H1 (cell line): ENCODE measurements at regions not wholly inside any gene's neighbourhood (a gene's known extent, or its start where the extent isn't known, plus 50 kb on each side); places are given as distances from the start of the nearest gene placed in this dataset.

Experiments used
- CTCF ChIA-PET: fragments of 300-600 bp; sonication (Branson Sonifier 250); formaldehyde crosslinking; loops from one replicate; lab custom pipeline; 2021; ENCODE audit not compliant: partially characterized antibody; lab: Charles Lee
- POLR2A ChIA-PET: fragments of 300-600 bp; sonication (Branson Sonifier 250); formaldehyde crosslinking; loops from one replicate; lab custom pipeline; 2021; ENCODE audit warnings: inconsistent platforms; ENCODE audit not compliant: partially characterized antibody; lab: Charles Lee
- DNase-seq, 2 experiments: peaks; one replicate each; pipeline versions ENCODE4 v3.0.0 to v3.0.0-alpha.2; 2010 to 2022; ENCODE audit warnings: low spot score in 2 of 2, low read depth in 1 of 2, mixed read lengths in 1 of 2
- FAIRE-seq: peaks from 2 replicates; lab custom pipeline; 2011; peaks lifted over from hg19 to GRCh38; lab: Jason Lieb, UNC
- H2AFZ ChIP-seq: 2 replicates; pipeline ENCODE4 v1.8.1; 2012; ENCODE audit warnings: low read length, inconsistent platforms
- H2AK5ac ChIP-seq: 2 replicates; pipeline ENCODE4 v1.6.1; 2013; ENCODE audit warnings: low read depth, low read length
- H2BK120ac ChIP-seq: replicated peaks from 2 replicates; pipeline ENCODE3; 2013; ENCODE audit warnings: low read depth, low read length, inconsistent platforms
- H2BK12ac ChIP-seq: 2 replicates; pipeline ENCODE4 v1.6.1; 2013; ENCODE audit warnings: low read depth, low read length
- H2BK15ac ChIP-seq: 2 replicates; pipeline ENCODE4 v1.6.1; 2013; ENCODE audit warnings: low read length
- H2BK20ac ChIP-seq: 2 replicates; pipeline ENCODE4 v1.6.1; 2013; ENCODE audit warnings: low read length
- H2BK5ac ChIP-seq: 2 replicates; pipeline ENCODE4 v1.6.1; 2013; ENCODE audit warnings: low read depth, low read length
- H3K14ac ChIP-seq: 2 replicates; pipeline ENCODE4 v1.6.1; 2013; ENCODE audit warnings: inconsistent platforms; ENCODE audit not compliant: insufficient read length
- H3K18ac ChIP-seq: 2 replicates; pipeline ENCODE4 v1.6.1; 2013; ENCODE audit warnings: low read length; ENCODE audit errors: extremely low read depth
- H3K23ac ChIP-seq: 2 replicates; pipeline ENCODE4 v1.6.1; 2013; ENCODE audit warnings: inconsistent platforms; ENCODE audit not compliant: insufficient read length
- H3K23me2 ChIP-seq: 2 replicates; pipeline ENCODE4 v1.6.1; 2013; ENCODE audit warnings: low read depth, low read length
- H3K27ac ChIP-seq: 2 replicates; pipeline ENCODE4 v1.6.1; 2011; ENCODE audit warnings: low read depth, low read length, inconsistent platforms
- H3K27me3 ChIP-seq, 4 experiments: replicated peaks in 1 of 4; 1 replicate in 1 of 4; 2 replicates in 3 of 4; pipeline versions ENCODE4 v1.6.1 to v1.8.1; 2011 to 2013; ENCODE audit warnings: low read length in 3 of 4, mild to moderate bottlenecking in 3 of 4, inconsistent platforms in 2 of 4, mixed read lengths in 2 of 4, moderate library complexity in 1 of 4; ENCODE audit not compliant: control insufficient read depth in 3 of 4, insufficient read depth in 3 of 4; ENCODE audit errors: extremely low read depth in 1 of 4
- H3K36me3 ChIP-seq, 4 experiments: 2 replicates each; pipeline versions ENCODE4 v1.6.1 to v1.8.1; 2011 to 2013; ENCODE audit warnings: mild to moderate bottlenecking in 4 of 4, low read length in 3 of 4, moderate library complexity in 2 of 4, control low read depth in 1 of 4, inconsistent platforms in 1 of 4; ENCODE audit not compliant: insufficient read depth in 4 of 4, control insufficient read depth in 2 of 4
- H3K4ac ChIP-seq: replicated peaks from 2 replicates; pipeline ENCODE3; 2013; ENCODE audit warnings: low read length, low read depth, mixed read lengths, inconsistent platforms; ENCODE audit not compliant: insufficient read length
- H3K4me1 ChIP-seq, 4 experiments: replicated peaks in 1 of 4; 1 replicate in 1 of 4; 2 replicates in 3 of 4; pipeline versions ENCODE4 v1.6.1 to v1.8.1; 2011 to 2013; ENCODE audit warnings: low read length in 3 of 4, inconsistent platforms in 2 of 4, mixed read lengths in 1 of 4; ENCODE audit not compliant: insufficient read depth in 4 of 4, control insufficient read depth in 3 of 4
- H3K4me2 ChIP-seq, 2 experiments: 2 replicates each; pipeline versions ENCODE4 v1.6.1 to v1.8.1; 2011 to 2013; ENCODE audit warnings: low read depth in 2 of 2, low read length in 2 of 2, control low read depth in 1 of 2, inconsistent platforms in 1 of 2, mild to moderate bottlenecking in 1 of 2; ENCODE audit not compliant: insufficient read depth in 1 of 2
- H3K4me3 ChIP-seq, 4 experiments: fragments of 200-600, 300-600 bp in 1 of 4; sonication (generic), shearing (Covaris generic), sonication (Bioruptor Twin) in 1 of 4; 2 replicates each; pipeline versions ENCODE4 v1.5.1 to v1.8.1; 2011 to 2016; ENCODE audit warnings: low read length in 4 of 4, low read depth in 3 of 4, control low read depth in 2 of 4, inconsistent platforms in 2 of 4, mild to moderate bottlenecking in 2 of 4, mixed read lengths in 1 of 4, moderate library complexity in 1 of 4; ENCODE audit not compliant: insufficient read depth in 2 of 4; ENCODE audit errors: extremely low read depth in 1 of 4
- H3K56ac ChIP-seq: replicated peaks from 2 replicates; pipeline ENCODE3; 2013; ENCODE audit warnings: low read depth, mild to moderate bottlenecking, mixed read lengths, low read length, inconsistent platforms; ENCODE audit not compliant: insufficient read length
- H3K79me1 ChIP-seq: 2 replicates; pipeline ENCODE4 v1.6.1; 2013; ENCODE audit warnings: low read depth, low read length, control low read depth
- H3K79me2 ChIP-seq, 2 experiments: 2 replicates each; pipeline versions ENCODE4 v1.6.1 to v1.8.1; 2012 to 2013; ENCODE audit warnings: low read length in 2 of 2, mild to moderate bottlenecking in 2 of 2, inconsistent platforms in 1 of 2; ENCODE audit not compliant: insufficient read depth in 2 of 2, control insufficient read depth in 1 of 2
- H3K9ac ChIP-seq, 4 experiments: replicated peaks in 1 of 4; 1 replicate in 1 of 4; 2 replicates in 3 of 4; pipeline versions ENCODE4 v1.6.1 to v1.8.1; 2011 to 2013; ENCODE audit warnings: low read depth in 3 of 4, low read length in 3 of 4, control low read depth in 2 of 4, mild to moderate bottlenecking in 2 of 4, moderate library complexity in 2 of 4, inconsistent platforms in 1 of 4; ENCODE audit errors: extremely low read depth in 1 of 4
- H3K9me3 ChIP-seq, 2 experiments: 2 replicates each; pipeline versions ENCODE4 v1.6.1 to v1.8.1; 2012 to 2013; ENCODE audit warnings: mild to moderate bottlenecking in 2 of 2, moderate library complexity in 2 of 2, control low read depth in 1 of 2, inconsistent platforms in 1 of 2, low read depth in 1 of 2, low read length in 1 of 2, mixed read lengths in 1 of 2; ENCODE audit not compliant: insufficient read depth in 2 of 2
- H4K20me1 ChIP-seq, 2 experiments: replicated peaks in 1 of 2; 2 replicates each; pipeline versions ENCODE3 to v1.8.1; 2011 to 2013; ENCODE audit warnings: inconsistent platforms in 2 of 2, low read length in 2 of 2, mild to moderate bottlenecking in 1 of 2; ENCODE audit not compliant: insufficient read depth in 2 of 2, control insufficient read depth in 1 of 2
- H4K5ac ChIP-seq: 2 replicates; pipeline ENCODE4 v1.6.1; 2013; ENCODE audit warnings: low read length, low read depth, mixed read lengths, inconsistent platforms; ENCODE audit not compliant: insufficient read length
- H4K8ac ChIP-seq: 2 replicates; pipeline ENCODE4 v1.8.0; 2013; ENCODE audit warnings: mild to moderate bottlenecking, moderate library complexity, low read length, inconsistent platforms; ENCODE audit not compliant: insufficient read depth; ENCODE audit errors: extremely low read depth
- H4K91ac ChIP-seq: replicated peaks from 2 replicates; pipeline ENCODE3; 2013; ENCODE audit warnings: low read length, mixed read lengths, inconsistent platforms; ENCODE audit not compliant: insufficient read length
- ASH2L ChIP-seq: fragments of 200-600, 300-600 bp; sonication (generic); IDR thresholded peaks from one replicate; pipeline ENCODE4 v1.7.1; 2017; ENCODE audit warnings: low read length
- ATF3 ChIP-seq: IDR thresholded peaks from 2 replicates; pipeline ENCODE4 v1.6.1; 2011; ENCODE audit warnings: low read depth, mild to moderate bottlenecking, low read length; ENCODE audit not compliant: insufficient read depth
- CBX8 ChIP-seq: fragments of 300-800, 300-1000 bp; sonication (generic); IDR thresholded peaks from 2 replicates; pipeline ENCODE4 v1.7.1; 2016; ENCODE audit warnings: low read depth, low read length, borderline replicate concordance
- E2F6 ChIP-seq: IDR thresholded peaks from 2 replicates; pipeline ENCODE4 v1.6.1; 2012; ENCODE audit warnings: inconsistent platforms
- EP300 ChIP-seq, 2 experiments: IDR thresholded peaks; 1 replicate in 1 of 2; 2 replicates in 1 of 2; pipeline ENCODE4 v1.6.1; 2011 to 2012; ENCODE audit warnings: low read depth in 2 of 2, low read length in 2 of 2, mild to moderate bottlenecking in 2 of 2, borderline replicate concordance in 1 of 2, inconsistent platforms in 1 of 2, moderate library complexity in 1 of 2
- GTF2F1 ChIP-seq: IDR thresholded peaks from 2 replicates; pipeline ENCODE4 v1.6.1; 2012; ENCODE audit warnings: low read depth, low read length, improper control_type of control experiment, borderline replicate concordance
- HDAC2 ChIP-seq, 2 experiments: fragments of 300-600 bp in 1 of 2; sonication (generic) in 1 of 2; IDR thresholded peaks; 2 replicates each; pipeline ENCODE4 v1.6.1; 2011 to 2012; ENCODE audit warnings: low read depth in 2 of 2, low read length in 2 of 2, mild to moderate bottlenecking in 2 of 2, moderate library complexity in 2 of 2, borderline replicate concordance in 1 of 2, inconsistent platforms in 1 of 2
- KDM5A ChIP-seq: fragments of 200-600 bp; IDR thresholded peaks from 2 replicates; pipeline ENCODE4 v1.7.1; 2012; ENCODE audit warnings: mild to moderate bottlenecking, low read length, inconsistent platforms, mixed read lengths
- NRF1 ChIP-seq: IDR thresholded peaks from 2 replicates; pipeline ENCODE4 v1.6.1; 2011; ENCODE audit warnings: mild to moderate bottlenecking, low read depth, low read length, improper control_type of control experiment
- POU5F1 ChIP-seq: IDR thresholded peaks from 2 replicates; pipeline ENCODE4 v1.6.1; 2011; ENCODE audit warnings: low read depth, mild to moderate bottlenecking, low read length, moderate library complexity
- RXRA ChIP-seq: IDR thresholded peaks from 2 replicates; pipeline ENCODE4 v1.6.1; 2011; ENCODE audit warnings: low read depth, mild to moderate bottlenecking, low read length, moderate library complexity; ENCODE audit not compliant: insufficient read depth
- YY1 ChIP-seq: IDR thresholded peaks from 2 replicates; pipeline ENCODE4 v1.6.1; 2011; ENCODE audit warnings: low read depth, mild to moderate bottlenecking, low read length
- WGBS, 2 experiments: shearing (Covaris generic) in 1 of 2; methylation state at CpG; one replicate each; pipeline versions ENCODE4 v1.1.6 to v1.1.7; 2013 to 2015; ENCODE audit warnings: low lambda C conversion rate in 2 of 2, mixed read lengths in 2 of 2, inconsistent platforms in 1 of 2, low coverage in 1 of 2, missing lambda C conversion rate in 1 of 2; ENCODE audit not compliant: insufficient replicate concordance in 2 of 2, insufficient coverage in 1 of 2, insufficient read length in 1 of 2; ENCODE audit errors: extremely low coverage in 1 of 2, missing lambda C conversion rate in 1 of 2; 5-methylcytosine and 5-hydroxymethylcytosine counted together

DNA sequence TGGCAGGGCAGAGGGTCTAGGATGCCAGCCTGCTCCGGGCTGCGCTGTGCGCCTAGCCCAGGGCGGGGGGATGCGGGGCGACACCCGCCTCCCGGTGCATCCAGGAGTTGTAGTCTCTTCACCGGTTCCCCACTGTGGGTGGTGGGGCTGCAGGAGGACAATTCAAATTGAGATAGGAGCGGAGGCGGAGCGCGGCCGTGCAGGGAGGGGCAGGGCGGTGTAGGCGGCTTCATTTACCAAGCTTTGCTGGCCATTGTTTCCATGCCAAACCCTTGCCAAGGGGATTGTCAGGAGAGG is 2047.4 kb downstream of the TP53TG3F start:
- Histone ChIP-seq H2AK5ac (no peak overlapping the region), H3K14ac (no peak overlapping the region), H3K4ac (no peak overlapping the region), H4K20me1 (no peaks in the 10 kb centered on the region), H3K27me3 (no peaks in the 10 kb centered on the region), H2BK20ac (no peak overlapping the region), H4K5ac (no peak overlapping the region), H3K18ac (no peak overlapping the region), H3K9me3 (peaks cover 46 to 71% of the 10 kb centered on the region in 2 experiments), H3K4me1 (no peaks in the 10 kb centered on the region), H3K27ac (no peak overlapping the region), H3K4me3 (no peak overlapping the region), H3K79me1 (no peaks in the 10 kb centered on the region), H3K9ac (no peak overlapping the region), H2AFZ (no peak overlapping the region), H2BK120ac (no peak overlapping the region), H3K56ac (no peak overlapping the region), H3K23me2 (no peaks in the 10 kb centered on the region), H2BK15ac (no peak overlapping the region), H2BK5ac (no peak overlapping the region), H3K36me3 (no peaks in the 10 kb centered on the region; a peak in 1 of 8 replicates), H4K8ac (no peak overlapping the region), H3K4me2 (no peak overlapping the region), H2BK12ac (no peak overlapping the region)
- ChIA-PET POLR2A (no interaction called here), CTCF (no interaction called here)
- 95% methylated on average over 11 of the region's 16 CpGs; no CpG with 5 or more reads in 1 of the 2 experiments for WGBS, 2 experiments
- FAIRE-seq (no peak), DNase-seq (no peak)
- TF ChIP-seq HDAC2 (IDR thresholded peaks at IDR 0.05; ENCODE audit: borderline replicate concordance in 1 of 2, low read depth in 2 of 2, low read length in 2 of 2) (no peak), RXRA (no peak), NRF1 (no peak), ATF3 (no peak), EP300 (IDR thresholded peaks at IDR 0.05; ENCODE audit: borderline replicate concordance in 1 of 2, low read depth in 2 of 2, low read length in 2 of 2) (no peak), YY1 (no peak), CBX8 (no peak), GTF2F1 (no peak), E2F6 (no peak), KDM5A (no peak), ASH2L (no peak), POU5F1 (no peak)
- TF ChIP-seq, all 59 proteins: peak for 0
- H3K79me2 ChIP-seq: no peaks in the 10 kb centered on the region
- no peak overlapping the region for H3K23ac ChIP-seq
- H4K91ac ChIP-seq: no peak overlapping the region
